GM12878 (cell line): ENCODE measurements at regions not wholly inside any gene's neighbourhood (a gene's known extent, or its start where the extent isn't known, plus 50 kb on each side); places are given as distances from the start of the nearest gene placed in this dataset.

ENCODE experiments used
- ATAC-seq: fragments of 200-7000 bp; cut with Tn5 transposase; 3 replicates; pipeline ENCODE4 v1.9.1; 2020; ENCODE audit warnings: mild to moderate bottlenecking, moderate library complexity
- BruUV-seq: library from RNA; stranded (reverse); fragments of 400-500 nt; replicated peaks from 2 replicates; lab custom pipeline; 2021; lab: Mats Ljungman, UMichigan
- CTCF ChIA-PET: fragments of 300-600 bp; sonication (Branson Sonifier 250); formaldehyde crosslinking; extraction: SDS; loops from one replicate; lab custom pipeline; 2021; ENCODE audit warnings: inconsistent platforms; lab: Yijun Ruan, JAX
- POLR2A ChIA-PET: fragments of 350-600 bp; formaldehyde crosslinking; extraction: SDS; loops from one replicate; lab custom pipeline; 2021; ENCODE audit warnings: inconsistent platforms; lab: Charles Lee
- RAD21 ChIA-PET: fragments of 300-600 bp; sonication (Branson Sonifier 250); formaldehyde crosslinking; loops from one replicate; lab custom pipeline; 2023; ENCODE audit warnings: antibody characterized with exemption; ENCODE audit not compliant: unreplicated experiment; lab: Charles Lee
- SMC1A ChIA-PET: fragments of 300-600 bp; sonication (Branson Sonifier 250); formaldehyde crosslinking; loops from one replicate; lab custom pipeline; 2023; ENCODE audit not compliant: unreplicated experiment, uncharacterized antibody; lab: Charles Lee
- DNase-seq: peaks from one replicate; pipeline ENCODE4 v3.0.0-alpha.2; 2011; ENCODE audit warnings: low read depth, low spot score
- FAIRE-seq: peaks from 3 replicates; lab custom pipeline; 2011; peaks lifted over from hg19 to GRCh38; lab: Jason Lieb, UNC
- H2AFZ ChIP-seq: 2 replicates; pipeline ENCODE4 v1.6.0; 2011; ENCODE audit warnings: low read depth, low read length, control low read depth; ENCODE audit not compliant: control insufficient read depth
- H3K27ac ChIP-seq: 2 replicates; pipeline ENCODE4 v1.5.1; 2011; ENCODE audit warnings: control low read depth; ENCODE audit not compliant: control insufficient read depth, insufficient read depth
- H3K27me3 ChIP-seq, 2 experiments: replicated peaks in 1 of 2; 2 replicates each; pipeline versions ENCODE4 v1.6.0 to v1.6.1; 2011; ENCODE audit warnings: low read length in 1 of 2; ENCODE audit not compliant: control insufficient read depth in 2 of 2, insufficient read depth in 2 of 2
- H3K36me3 ChIP-seq, 2 experiments: 2 replicates each; pipeline ENCODE4 v1.5.1; 2011; ENCODE audit warnings: low read length in 1 of 2; ENCODE audit not compliant: control insufficient read depth in 2 of 2, insufficient read depth in 2 of 2
- H3K4me1 ChIP-seq: 2 replicates; pipeline ENCODE4 v1.6.1; 2011; ENCODE audit warnings: mild to moderate bottlenecking, low read length, moderate library complexity, mixed read lengths; ENCODE audit not compliant: control insufficient read depth, insufficient read depth
- H3K4me2 ChIP-seq: 2 replicates; pipeline ENCODE4 v1.6.0; 2011; ENCODE audit warnings: control low read depth; ENCODE audit not compliant: control insufficient read depth, insufficient read depth
- H3K4me3 ChIP-seq: fragments of 200-600 bp; sonication (generic); 2 replicates; pipeline ENCODE4 v1.5.1; 2016
- H3K79me2 ChIP-seq: 2 replicates; pipeline ENCODE4 v1.6.0; 2011; ENCODE audit warnings: low read length; ENCODE audit not compliant: control insufficient read depth, insufficient read depth
- H3K9ac ChIP-seq: 2 replicates; pipeline ENCODE4 v1.8.0; 2011; ENCODE audit warnings: low read length, control low read depth, mixed read lengths; ENCODE audit not compliant: control insufficient read depth, insufficient read depth
- H3K9me3 ChIP-seq: replicated peaks from 3 replicates; pipeline ENCODE4 v1.5.1; 2011; ENCODE audit warnings: mild to moderate bottlenecking, low read length; ENCODE audit not compliant: control insufficient read depth, insufficient read depth
- H4K20me1 ChIP-seq: 2 replicates; pipeline ENCODE4 v1.6.0; 2011; ENCODE audit not compliant: control insufficient read depth, insufficient read depth
- BHLHE40 ChIP-seq, 2 experiments: fragments of 450-650 bp in 1 of 2; IDR thresholded peaks; 2 replicates each; pipeline ENCODE4 v1.6.1; 2011 to 2017; ENCODE audit warnings: low read depth in 2 of 2, borderline replicate concordance in 1 of 2, improper control_type of control experiment in 1 of 2, low read length in 1 of 2, mild to moderate bottlenecking in 1 of 2
- CBX5 ChIP-seq: sonication (generic); IDR thresholded peaks from 2 replicates; pipeline ENCODE4 v1.6.1; 2016; ENCODE audit warnings: low read depth, moderate library complexity, mild to moderate bottlenecking, inconsistent platforms
- HSF1 ChIP-seq: fragments of 150-350 bp; IDR thresholded peaks from 2 replicates; pipeline ENCODE4 v1.6.1; 2014; ENCODE audit warnings: mild to moderate bottlenecking, low read depth, low read length
- KLF5 ChIP-seq: fragments of 450-650 bp; IDR thresholded peaks from 2 replicates; pipeline ENCODE4 v1.6.1; 2014; ENCODE audit warnings: mild to moderate bottlenecking; ENCODE audit not compliant: partially characterized antibody
- RAD51 ChIP-seq: fragments of 450-650 bp; IDR thresholded peaks from 2 replicates; pipeline ENCODE4 v1.6.1; 2016; ENCODE audit warnings: moderate library complexity, mild to moderate bottlenecking, inconsistent platforms
- SIN3A ChIP-seq: IDR thresholded peaks from 2 replicates; pipeline ENCODE4 v1.6.1; 2012; ENCODE audit warnings: low read depth, low read length, improper control_type of control experiment
- SKIL ChIP-seq: fragments of 450-650 bp; IDR thresholded peaks from 2 replicates; pipeline ENCODE4 v1.6.1; 2017; ENCODE audit warnings: mild to moderate bottlenecking, low read depth, inconsistent platforms; ENCODE audit not compliant: poor library complexity, severe bottlenecking
- SMAD5 ChIP-seq: IDR thresholded peaks from 2 replicates; pipeline ENCODE4 v1.6.1; 2016; ENCODE audit warnings: antibody characterized with exemption, low read depth
- SREBF1 ChIP-seq: IDR thresholded peaks from 2 replicates; pipeline ENCODE4 v1.6.1; 2012; ENCODE audit warnings: mild to moderate bottlenecking, low read length
- SRF ChIP-seq, 2 experiments: IDR thresholded peaks; 2 replicates each; pipeline ENCODE4 v1.6.1; 2011; ENCODE audit warnings: low read depth in 2 of 2, low read length in 2 of 2, mild to moderate bottlenecking in 1 of 2, moderate library complexity in 1 of 2
- TBL1XR1 ChIP-seq: IDR thresholded peaks from 2 replicates; pipeline ENCODE4 v1.6.1; 2012; ENCODE audit warnings: low read depth, low read length, improper control_type of control experiment
- TCF12 ChIP-seq: IDR thresholded peaks from 2 replicates; pipeline ENCODE4 v1.6.1; 2011; ENCODE audit warnings: low read depth, mild to moderate bottlenecking, low read length
- YY1 ChIP-seq: IDR thresholded peaks from 2 replicates; pipeline ENCODE4 v1.6.1; 2011; ENCODE audit warnings: low read depth, mild to moderate bottlenecking, low read length
- ZNF592 ChIP-seq: fragments of 450-650 bp; IDR thresholded peaks from 2 replicates; pipeline ENCODE4 v1.6.1; 2017; ENCODE audit warnings: mild to moderate bottlenecking, moderate library complexity
- WGBS: methylation state at CpG from one replicate; pipeline ENCODE4 v1.1.6; 2016; ENCODE audit warnings: low lambda C conversion rate; ENCODE audit not compliant: insufficient replicate concordance, insufficient coverage; ENCODE audit errors: missing lambda C conversion rate; 5-methylcytosine and 5-hydroxymethylcytosine counted together
- in situ Hi-C: fragments of 300-500 bp; cut with MboI; formaldehyde crosslinking; loops from 9 replicates; pipeline ENCODE4 v1.14.3; 2018; ENCODE audit warnings: mixed read lengths
- intact Hi-C: fragments of 100-400 bp; cut with micrococcal nuclease; formaldehyde crosslinking; loops from one replicate; pipeline ENCODE4 v1.14.2; 2022; ENCODE audit not compliant: unreplicated experiment
- TF ChIP-seq, protein P1 (sequence below): fragments of 450-650 bp; IDR thresholded peaks from 2 replicates; pipeline ENCODE4 v1.6.1; 2018; ENCODE audit warnings: borderline replicate concordance, mild to moderate bottlenecking; ENCODE audit not compliant: partially characterized antibody

GRCh38 chr1:177589166-177589565, 380.7 kb downstream of the SEC16B start:
- SMC1A ChIA-PET = interaction anchor here (1.3 kb wide), 1 partner anchor 21 kb away, joined by 5 read pairs; no protein-coding TSS in a partner anchor
- BruUV-seq = no TSS peak
- TF ChIP-seq TBL1XR1 (no peak), SKIL (no peak), TCF12 (no peak), CBX5 (no peak), KLF5 (no peak), SIN3A (no peak), BHLHE40 (IDR thresholded peaks at IDR 0.05; ENCODE audit: borderline replicate concordance in 1 of 2, low read depth in 2 of 2, low read length in 1 of 2) (no peak), SREBF1 (no peak), HSF1 (no peak), YY1 (no peak), RAD51 (no peak), SRF (IDR thresholded peaks at IDR 0.05; ENCODE audit: low read depth in 2 of 2, low read length in 2 of 2) (no peak), ZNF592 (no peak), SMAD5 (no peak)
- TF ChIP-seq, protein P1, sequence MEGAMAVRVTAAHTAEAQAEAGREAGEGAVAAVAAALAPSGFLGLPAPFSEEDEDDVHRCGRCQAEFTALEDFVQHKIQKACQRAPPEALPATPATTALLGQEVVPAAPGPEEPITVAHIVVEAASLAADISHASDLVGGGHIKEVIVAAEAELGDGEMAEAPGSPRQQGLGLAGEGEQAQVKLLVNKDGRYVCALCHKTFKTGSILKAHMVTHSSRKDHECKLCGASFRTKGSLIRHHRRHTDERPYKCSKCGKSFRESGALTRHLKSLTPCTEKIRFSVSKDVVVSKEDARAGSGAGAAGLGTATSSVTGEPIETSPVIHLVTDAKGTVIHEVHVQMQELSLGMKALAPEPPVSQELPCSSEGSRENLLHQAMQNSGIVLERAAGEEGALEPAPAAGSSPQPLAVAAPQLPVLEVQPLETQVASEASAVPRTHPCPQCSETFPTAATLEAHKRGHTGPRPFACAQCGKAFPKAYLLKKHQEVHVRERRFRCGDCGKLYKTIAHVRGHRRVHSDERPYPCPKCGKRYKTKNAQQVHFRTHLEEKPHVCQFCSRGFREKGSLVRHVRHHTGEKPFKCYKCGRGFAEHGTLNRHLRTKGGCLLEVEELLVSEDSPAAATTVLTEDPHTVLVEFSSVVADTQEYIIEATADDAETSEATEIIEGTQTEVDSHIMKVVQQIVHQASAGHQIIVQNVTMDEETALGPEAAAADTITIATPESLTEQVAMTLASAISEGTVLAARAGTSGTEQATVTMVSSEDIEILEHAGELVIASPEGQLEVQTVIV = no peak

More at GRCh38 chr1:177589166-177589565, 380.7 kb downstream of the SEC16B start:
- Histone ChIP-seq H3K36me3 (no peaks in the 10 kb centered on the region), H3K9me3 (no peaks in the 10 kb centered on the region), H3K79me2 (no peaks in the 10 kb centered on the region), H4K20me1 (no peaks in the 10 kb centered on the region), H3K4me2 (no peak overlapping the region), H3K4me1 (no peaks in the 10 kb centered on the region), H3K4me3 (no peak overlapping the region), H2AFZ (no peak overlapping the region), H3K27ac (no peak overlapping the region), H3K27me3 (no peaks in the 10 kb centered on the region), H3K9ac (no peak overlapping the region)
- DNase-seq = no peak
- ChIA-PET POLR2A (no interaction called here), CTCF (interaction anchor here (1.4 kb wide), 1 partner anchor 99 kb away, joined by 3 read pairs; no protein-coding TSS in a partner anchor), RAD21 (no interaction called here)
- in situ Hi-C loops (no loop called here), intact Hi-C loops (no loop called here)
- ATAC-seq = no peak
- 4% methylated on average over 3 of the region's 3 CpGs for WGBS
- FAIRE-seq = no peak
